ENCODE measurements at regions not wholly inside any gene's neighbourhood (a gene's known extent, or its start where the extent isn't known, plus 50 kb on each side); places are given as distances from the start of the nearest gene placed in this dataset.

GRCh38 chr11:8829556-8829955 is 81.4 kb upstream of the AKIP1 start:
- Histone ChIP-seq H3K4me3 (no peak overlapping the region), H3K27ac (no peak overlapping the region)
- no peak for TF ChIP-seq CTCF (IDR thresholded peaks at IDR 0.05)
- DNase-seq (ENCODE audit: low spot score) = no peak

- no peak overlapping the region for H3K4me3 ChIP-seq
- no peak for TF ChIP-seq CTCF (IDR thresholded peaks at IDR 0.05)
- no peak for DNase-seq (ENCODE audit: low spot score)
- H3K27ac ChIP-seq = no peak overlapping the region
Measured at GRCh38 chr11:8830641-8831040, 80.3 kb upstream of the AKIP1 start.

- no peak for DNase-seq (ENCODE audit: low spot score)
- TF ChIP-seq CTCF (IDR thresholded peaks at IDR 0.05) = no peak
- Histone ChIP-seq H3K4me3 (no peak overlapping the region), H3K27ac (no peak overlapping the region)
Measured at GRCh38 chr11:8831861-8832260, 79.1 kb upstream of the AKIP1 start.

- peak overlapping the region in 1 of 2 donors; percentile 44 for H3K27ac ChIP-seq
- H3K4me3 ChIP-seq = no peak overlapping the region
- TF ChIP-seq CTCF (IDR thresholded peaks at IDR 0.05) = no peak
- DNase-seq (ENCODE audit: low spot score) = no peak
Measured at GRCh38 chr11:8832571-8833260, 78.3 kb upstream of the AKIP1 start.

GRCh38 chr11:8833568-8834315 is 77.2 kb upstream of the AKIP1 start:
- no peak for TF ChIP-seq CTCF (IDR thresholded peaks at IDR 0.05)
- DNase-seq (ENCODE audit: low spot score) = no peak
- Histone ChIP-seq H3K4me3 (no peak overlapping the region), H3K27ac (no peak overlapping the region)

- Histone ChIP-seq H3K4me3 (no peak overlapping the region), H3K27ac (no peak overlapping the region)
- TF ChIP-seq CTCF (IDR thresholded peaks at IDR 0.05) = no peak
- no peak for DNase-seq (ENCODE audit: low spot score)
Measured at GRCh38 chr11:8834379-8834778, 76.6 kb upstream of the AKIP1 start.

- no peak overlapping the region for H3K4me3 ChIP-seq
- no peak overlapping the region for H3K27ac ChIP-seq
- DNase-seq (ENCODE audit: low spot score) = no peak
- no peak for TF ChIP-seq CTCF (IDR thresholded peaks at IDR 0.05)
Measured at GRCh38 chr11:8838248-8838647, 72.7 kb upstream of the AKIP1 start.
